A549 (cell line): ENCODE measurements at regions not wholly inside any gene's neighbourhood (a gene's known extent, or its start where the extent isn't known, plus 50 kb on each side); places are given as distances from the start of the nearest gene placed in this dataset.

ENCODE experiments used
- CEBPB ChIP-seq, 2 experiments: fragments of >200 bp in 1 of 2; sonication (Bioruptor Twin) in 1 of 2; formaldehyde crosslinking in 1 of 2; IDR thresholded peaks; 2 replicates each; pipeline ENCODE4 v1.6.1; 2012 to 2016
- CTCF ChIP-seq: fragments of >200 bp; sonication (Bioruptor Twin); formaldehyde crosslinking; IDR thresholded peaks from 3 replicates; pipeline ENCODE4 v1.5.1; 2016
- HDAC2 ChIP-seq: fragments of 200-600 bp; sonication (generic); IDR thresholded peaks from 2 replicates; pipeline ENCODE4 v1.6.1; 2016
- JUN ChIP-seq, 2 experiments: fragments of >200 bp; sonication (Bioruptor Twin); formaldehyde crosslinking; IDR thresholded peaks; 2 replicates in 1 of 2; 3 replicates in 1 of 2; pipeline ENCODE4 v1.6.1; 2016 to 2017
- MAX ChIP-seq: IDR thresholded peaks from 2 replicates; pipeline ENCODE4 v1.6.1; 2012
- POLR2A ChIP-seq: IDR thresholded peaks from 2 replicates; pipeline ENCODE4 v1.6.1; 2012; ENCODE audit warnings: mild to moderate bottlenecking, low read length
- RAD21 ChIP-seq, 2 experiments: fragments of >200 bp in 1 of 2; sonication (Bioruptor Twin) in 1 of 2; formaldehyde crosslinking in 1 of 2; IDR thresholded peaks in 1 of 2; conservative IDR thresholded peaks in 1 of 2; 2 replicates in 1 of 2; 3 replicates in 1 of 2; pipeline ENCODE4 v1.6.1; 2012 to 2018; ENCODE audit warnings: inconsistent platforms in 1 of 2
- SREBF2 ChIP-seq: fragments of 450-650 bp; IDR thresholded peaks from 2 replicates; pipeline ENCODE4 v1.6.1; 2014; ENCODE audit warnings: mild to moderate bottlenecking, moderate library complexity
- USF2 ChIP-seq: fragments of 450-650 bp; IDR thresholded peaks from 2 replicates; pipeline ENCODE4 v1.6.1; 2014; ENCODE audit warnings: antibody characterized with exemption
- ZFP36 ChIP-seq: fragments of 450-650 bp; IDR thresholded peaks from 2 replicates; pipeline ENCODE4 v1.6.1; 2014; ENCODE audit warnings: borderline replicate concordance; ENCODE audit not compliant: partially characterized antibody

- no peak for TF ChIP-seq CTCF
- TF ChIP-seq HDAC2: no peak
- TF ChIP-seq POLR2A: no peak
- no peak for TF ChIP-seq JUN (IDR thresholded peaks at IDR 0.05)
- TF ChIP-seq SREBF2: no peak
- no peak for TF ChIP-seq USF2
- TF ChIP-seq RAD21 (conservative IDR thresholded peaks at IDR 0.05 in 1 of 2, IDR thresholded peaks at IDR 0.05 in 1 of 2): no peak
- TF ChIP-seq ZFP36: no peak
- TF ChIP-seq MAX: no peak
- TF ChIP-seq CEBPB (IDR thresholded peaks at IDR 0.05): no peak
Measured at GRCh38 chr5:130546211-130546610, 618.8 kb downstream of the HINT1 start.
